GM23338 (cell line): ENCODE measurements at regions not wholly inside any gene's neighbourhood (a gene's known extent, or its start where the extent isn't known, plus 50 kb on each side); places are given as distances from the start of the nearest gene placed in this dataset.

ENCODE experiments used
- ATAC-seq: fragments of 200-7000 bp; cut with Tn5 transposase; 3 replicates; pipeline ENCODE4 v1.9.1; 2020
- DNase-seq: peaks from one replicate; pipeline ENCODE4 v3.0.0-alpha.2; 2015; ENCODE audit warnings: low spot score
- H2AFZ ChIP-seq: fragments of 200-600 bp; sonication (generic); 2 replicates; pipeline ENCODE4 v1.8.0; 2016; ENCODE audit warnings: antibody characterized with exemption, mild to moderate bottlenecking, moderate library complexity
- H3F3A ChIP-seq: fragments of 200-600 bp; sonication (generic); replicated peaks from 2 replicates; pipeline ENCODE4 v1.8.0; 2017; ENCODE audit warnings: antibody characterized with exemption, mixed run types, low read depth
- H3K27ac ChIP-seq: fragments of 200-600 bp; sonication (generic); 2 replicates; pipeline ENCODE4 v1.6.1; 2016; ENCODE audit warnings: low read depth
- H3K27me3 ChIP-seq: fragments of 200-600 bp; sonication (generic); 2 replicates; pipeline ENCODE4 v1.8.0; 2016; ENCODE audit warnings: mild to moderate bottlenecking, mixed run types, moderate library complexity; ENCODE audit not compliant: insufficient read depth
- H3K36me3 ChIP-seq: fragments of 200-600 bp; sonication (generic); 2 replicates; pipeline ENCODE4 v1.8.0; 2016; ENCODE audit warnings: mild to moderate bottlenecking; ENCODE audit not compliant: insufficient read depth
- H3K4me1 ChIP-seq: fragments of 200-600 bp; sonication (generic); 2 replicates; pipeline ENCODE4 v1.8.0; 2016; ENCODE audit warnings: mild to moderate bottlenecking, moderate library complexity; ENCODE audit not compliant: insufficient read depth
- H3K4me2 ChIP-seq: fragments of 200-600 bp; sonication (generic); 2 replicates; pipeline ENCODE4 v1.7.1; 2017; ENCODE audit warnings: mixed run types
- H3K4me3 ChIP-seq: fragments of 200-600 bp; sonication (generic); 2 replicates; pipeline ENCODE4 v1.6.1; 2016; ENCODE audit warnings: mixed run types
- H3K79me2 ChIP-seq: fragments of 200-600 bp; sonication (generic); replicated peaks from 2 replicates; pipeline ENCODE4 v1.8.0; 2017; ENCODE audit warnings: mild to moderate bottlenecking; ENCODE audit not compliant: insufficient read depth
- H3K9me2 ChIP-seq: fragments of 200-600 bp; sonication (generic); 2 replicates; pipeline ENCODE4 v1.8.0; 2017; ENCODE audit not compliant: insufficient read depth
- H4K20me1 ChIP-seq: fragments of 200-600 bp; sonication (generic); replicated peaks from 2 replicates; pipeline ENCODE4 v1.8.0; 2017; ENCODE audit warnings: mild to moderate bottlenecking; ENCODE audit not compliant: insufficient read depth
- H3K27ac Mint-ChIP-seq: 2 replicates; pipeline ENCODE4 v1.8.0; 2020; ENCODE audit warnings: inconsistent platforms, mild to moderate bottlenecking, moderate library complexity, mixed read lengths
- H3K27me3 Mint-ChIP-seq: 3 replicates; pipeline ENCODE4 v1.8.0; 2022; ENCODE audit warnings: low read depth, mild to moderate bottlenecking, moderate library complexity, mixed read lengths, inconsistent platforms; ENCODE audit not compliant: insufficient read depth, poor library complexity
- H3K36me3 Mint-ChIP-seq: 3 replicates; pipeline ENCODE4 v1.8.0; 2021; ENCODE audit warnings: low read depth, mild to moderate bottlenecking, inconsistent platforms, moderate library complexity, mixed read lengths
- H3K4me1 Mint-ChIP-seq: 3 replicates; pipeline ENCODE4 v1.8.0; 2020; ENCODE audit warnings: mild to moderate bottlenecking, inconsistent platforms, mixed read lengths
- H3K4me3 Mint-ChIP-seq: 3 replicates; pipeline ENCODE4 v1.8.0; 2021; ENCODE audit warnings: moderate library complexity, mild to moderate bottlenecking, inconsistent platforms, mixed read lengths
- H3K9me3 Mint-ChIP-seq: 3 replicates; pipeline ENCODE4 v1.8.0; 2020; ENCODE audit warnings: moderate library complexity, mild to moderate bottlenecking, inconsistent platforms, mixed read lengths
- CREB1 ChIP-seq: fragments of 250-450 bp; sonication (Bioruptor Pico); IDR thresholded peaks from 2 replicates; pipeline ENCODE4 v1.5.0; 2020; ENCODE audit warnings: low read depth, mild to moderate bottlenecking, moderate library complexity
- EZH2 ChIP-seq: fragments of 200-600 bp; sonication (generic); IDR thresholded peaks from one replicate; pipeline ENCODE4 v1.8.0; 2017; ENCODE audit warnings: antibody characterized with exemption, mild to moderate bottlenecking, low read depth; ENCODE audit not compliant: unreplicated experiment
- EZH2phosphoT487 ChIP-seq: fragments of 200-600 bp; sonication (generic); IDR thresholded peaks from one replicate; pipeline ENCODE4 v1.8.1; 2018; ENCODE audit warnings: antibody characterized with exemption; ENCODE audit not compliant: unreplicated experiment
- JUNB ChIP-seq: IDR thresholded peaks from one replicate; pipeline ENCODE4 v1.6.1; 2016; ENCODE audit warnings: antibody characterized with exemption; ENCODE audit not compliant: unreplicated experiment
- NANOG ChIP-seq: IDR thresholded peaks from 2 replicates; pipeline ENCODE4 v1.6.1; 2016; ENCODE audit warnings: antibody characterized with exemption, borderline replicate concordance
- POLR2AphosphoS5 ChIP-seq: IDR thresholded peaks from 2 replicates; pipeline ENCODE4 v1.6.1; 2016; ENCODE audit warnings: antibody characterized with exemption, low read depth
- STAT1 ChIP-seq: IDR thresholded peaks from one replicate; pipeline ENCODE4 v1.6.1; 2016; ENCODE audit warnings: antibody characterized with exemption; ENCODE audit not compliant: unreplicated experiment
- ZNF114 ChIP-seq: fragments of 250-450 bp; sonication (Bioruptor Pico); IDR thresholded peaks from 2 replicates; pipeline ENCODE4 v1.5.0; 2020; ENCODE audit warnings: mild to moderate bottlenecking, moderate library complexity
- ZNF331 ChIP-seq: fragments of 250-450 bp; sonication (Bioruptor Pico); IDR thresholded peaks from 2 replicates; pipeline ENCODE4 v1.5.0; 2020; ENCODE audit warnings: low read depth, mild to moderate bottlenecking, moderate library complexity
- ZNF462 ChIP-seq: fragments of 250-450 bp; sonication (Bioruptor Pico); IDR thresholded peaks from 2 replicates; pipeline ENCODE4 v1.5.0; 2020; ENCODE audit warnings: mild to moderate bottlenecking, moderate library complexity
- TF ChIP-seq, protein P1 (sequence below): IDR thresholded peaks from 2 replicates; pipeline ENCODE4 v1.6.1; 2016; ENCODE audit warnings: antibody characterized with exemption
- TF ChIP-seq, protein P2 (sequence below), 2 experiments: fragments of 200-600 bp in 1 of 2; sonication (generic) in 1 of 2; conservative IDR thresholded peaks; 2 replicates each; pipeline versions ENCODE4 v1.5.1 to v1.6.1; 2016 to 2017; ENCODE audit warnings: antibody characterized with exemption in 2 of 2, low read depth in 2 of 2, mild to moderate bottlenecking in 2 of 2, moderate library complexity in 1 of 2
- TF ChIP-seq, protein P3 (sequence below): IDR thresholded peaks from one replicate; pipeline ENCODE4 v1.6.1; 2018; ENCODE audit warnings: antibody characterized with exemption; ENCODE audit not compliant: unreplicated experiment

DNA sequence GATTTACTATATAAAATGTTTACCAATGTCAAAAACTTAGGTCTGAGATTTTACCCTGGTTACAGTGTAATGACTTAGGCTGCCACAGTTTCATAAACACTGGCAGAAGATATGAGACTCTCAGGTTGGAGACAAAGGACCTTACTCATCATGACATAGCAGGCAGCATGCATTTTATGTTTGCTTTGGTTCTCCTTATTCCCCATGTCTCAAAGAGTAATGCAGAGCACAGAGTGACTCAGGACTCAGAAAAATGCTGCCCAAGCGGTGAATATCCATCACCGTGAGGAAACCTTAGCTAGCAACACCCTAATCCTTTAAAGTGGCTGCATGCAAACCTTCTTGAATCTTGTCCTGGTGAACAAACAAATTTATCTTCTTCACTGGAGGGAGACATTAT is 112.1 kb upstream of the EYS start (continued):
- no peak for TF ChIP-seq JUNB
- no peak for TF ChIP-seq STAT1
- TF ChIP-seq EZH2: no peak
- no peak for TF ChIP-seq ZNF114 (CRISPR knock-in tag)
- TF ChIP-seq NANOG: no peak
- TF ChIP-seq ZNF331 (CRISPR knock-in tag): no peak
- TF ChIP-seq CREB1 (CRISPR knock-in tag): no peak

DNA sequence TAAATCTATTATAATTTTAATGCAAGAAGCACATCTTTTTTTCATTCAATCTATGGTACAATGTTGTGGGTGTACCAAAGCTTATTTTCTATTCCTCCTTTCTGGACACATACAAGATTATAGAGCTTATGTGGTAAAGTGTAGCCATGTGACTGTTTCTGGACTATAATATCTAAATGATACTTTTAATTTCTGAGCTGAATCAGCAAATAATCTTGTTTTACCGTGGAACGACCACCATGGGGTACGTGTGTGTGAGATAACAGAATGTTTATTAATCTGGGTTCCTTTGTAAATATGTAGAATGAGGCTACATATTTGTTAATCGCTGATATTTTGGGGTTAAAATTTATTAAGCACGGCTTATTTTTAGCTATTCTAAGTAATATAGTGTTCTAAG is 111.5 kb upstream of the EYS start:
- H3K9me2 ChIP-seq: no peaks in the 10 kb centered on the region
- H2AFZ ChIP-seq: no peak overlapping the region

More for the DNA sequence above, 111.5 kb upstream of the EYS start:
- H3K4me3 Mint-ChIP-seq: no peak overlapping the region
- Histone ChIP-seq H3K36me3 (no peaks in the 10 kb centered on the region), H3K4me1 (no peaks in the 10 kb centered on the region), H3K4me3 (no peak overlapping the region), H3F3A (no peaks in the 10 kb centered on the region), H3K79me2 (no peaks in the 10 kb centered on the region), H3K27me3 (no peaks in the 10 kb centered on the region), H3K4me2 (no peak overlapping the region), H3K27ac (no peak overlapping the region), H4K20me1 (no peaks in the 10 kb centered on the region)
- H3K9me3 Mint-ChIP-seq: peaks cover 12% of the 10 kb centered on the region; the same call in 2 of the 3 replicates
- no peak for TF ChIP-seq EZH2
- no peak for TF ChIP-seq POLR2AphosphoS5
- no peak for TF ChIP-seq JUNB
- no peak for TF ChIP-seq ZNF331 (CRISPR knock-in tag)
- TF ChIP-seq, protein P1, sequence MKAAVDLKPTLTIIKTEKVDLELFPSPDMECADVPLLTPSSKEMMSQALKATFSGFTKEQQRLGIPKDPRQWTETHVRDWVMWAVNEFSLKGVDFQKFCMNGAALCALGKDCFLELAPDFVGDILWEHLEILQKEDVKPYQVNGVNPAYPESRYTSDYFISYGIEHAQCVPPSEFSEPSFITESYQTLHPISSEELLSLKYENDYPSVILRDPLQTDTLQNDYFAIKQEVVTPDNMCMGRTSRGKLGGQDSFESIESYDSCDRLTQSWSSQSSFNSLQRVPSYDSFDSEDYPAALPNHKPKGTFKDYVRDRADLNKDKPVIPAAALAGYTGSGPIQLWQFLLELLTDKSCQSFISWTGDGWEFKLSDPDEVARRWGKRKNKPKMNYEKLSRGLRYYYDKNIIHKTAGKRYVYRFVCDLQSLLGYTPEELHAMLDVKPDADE: no peak
- TF ChIP-seq, protein P2, sequence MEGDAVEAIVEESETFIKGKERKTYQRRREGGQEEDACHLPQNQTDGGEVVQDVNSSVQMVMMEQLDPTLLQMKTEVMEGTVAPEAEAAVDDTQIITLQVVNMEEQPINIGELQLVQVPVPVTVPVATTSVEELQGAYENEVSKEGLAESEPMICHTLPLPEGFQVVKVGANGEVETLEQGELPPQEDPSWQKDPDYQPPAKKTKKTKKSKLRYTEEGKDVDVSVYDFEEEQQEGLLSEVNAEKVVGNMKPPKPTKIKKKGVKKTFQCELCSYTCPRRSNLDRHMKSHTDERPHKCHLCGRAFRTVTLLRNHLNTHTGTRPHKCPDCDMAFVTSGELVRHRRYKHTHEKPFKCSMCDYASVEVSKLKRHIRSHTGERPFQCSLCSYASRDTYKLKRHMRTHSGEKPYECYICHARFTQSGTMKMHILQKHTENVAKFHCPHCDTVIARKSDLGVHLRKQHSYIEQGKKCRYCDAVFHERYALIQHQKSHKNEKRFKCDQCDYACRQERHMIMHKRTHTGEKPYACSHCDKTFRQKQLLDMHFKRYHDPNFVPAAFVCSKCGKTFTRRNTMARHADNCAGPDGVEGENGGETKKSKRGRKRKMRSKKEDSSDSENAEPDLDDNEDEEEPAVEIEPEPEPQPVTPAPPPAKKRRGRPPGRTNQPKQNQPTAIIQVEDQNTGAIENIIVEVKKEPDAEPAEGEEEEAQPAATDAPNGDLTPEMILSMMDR (conservative IDR thresholded peaks at IDR 0.05; ENCODE audit: low read depth in 2 of 2): no peak
- TF ChIP-seq ZNF462 (CRISPR knock-in tag): no peak
- TF ChIP-seq EZH2phosphoT487: no peak
- TF ChIP-seq, protein P3, sequence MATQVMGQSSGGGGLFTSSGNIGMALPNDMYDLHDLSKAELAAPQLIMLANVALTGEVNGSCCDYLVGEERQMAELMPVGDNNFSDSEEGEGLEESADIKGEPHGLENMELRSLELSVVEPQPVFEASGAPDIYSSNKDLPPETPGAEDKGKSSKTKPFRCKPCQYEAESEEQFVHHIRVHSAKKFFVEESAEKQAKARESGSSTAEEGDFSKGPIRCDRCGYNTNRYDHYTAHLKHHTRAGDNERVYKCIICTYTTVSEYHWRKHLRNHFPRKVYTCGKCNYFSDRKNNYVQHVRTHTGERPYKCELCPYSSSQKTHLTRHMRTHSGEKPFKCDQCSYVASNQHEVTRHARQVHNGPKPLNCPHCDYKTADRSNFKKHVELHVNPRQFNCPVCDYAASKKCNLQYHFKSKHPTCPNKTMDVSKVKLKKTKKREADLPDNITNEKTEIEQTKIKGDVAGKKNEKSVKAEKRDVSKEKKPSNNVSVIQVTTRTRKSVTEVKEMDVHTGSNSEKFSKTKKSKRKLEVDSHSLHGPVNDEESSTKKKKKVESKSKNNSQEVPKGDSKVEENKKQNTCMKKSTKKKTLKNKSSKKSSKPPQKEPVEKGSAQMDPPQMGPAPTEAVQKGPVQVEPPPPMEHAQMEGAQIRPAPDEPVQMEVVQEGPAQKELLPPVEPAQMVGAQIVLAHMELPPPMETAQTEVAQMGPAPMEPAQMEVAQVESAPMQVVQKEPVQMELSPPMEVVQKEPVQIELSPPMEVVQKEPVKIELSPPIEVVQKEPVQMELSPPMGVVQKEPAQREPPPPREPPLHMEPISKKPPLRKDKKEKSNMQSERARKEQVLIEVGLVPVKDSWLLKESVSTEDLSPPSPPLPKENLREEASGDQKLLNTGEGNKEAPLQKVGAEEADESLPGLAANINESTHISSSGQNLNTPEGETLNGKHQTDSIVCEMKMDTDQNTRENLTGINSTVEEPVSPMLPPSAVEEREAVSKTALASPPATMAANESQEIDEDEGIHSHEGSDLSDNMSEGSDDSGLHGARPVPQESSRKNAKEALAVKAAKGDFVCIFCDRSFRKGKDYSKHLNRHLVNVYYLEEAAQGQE: no peak
- TF ChIP-seq CREB1 (CRISPR knock-in tag): no peak
- TF ChIP-seq ZNF114 (CRISPR knock-in tag): no peak
- no peak for TF ChIP-seq NANOG
- H3K4me1 Mint-ChIP-seq: peaks cover 2% of the 10 kb centered on the region; the same call in 1 of the 3 replicates
- DNase-seq (no peak), ATAC-seq (no peak)
- no peak overlapping the region for H3K27ac Mint-ChIP-seq
- H3K36me3 Mint-ChIP-seq: 0 out of 3 replicates have a peak, but pooled peaks cover 5% of the 10 kb centered on the region
- no peaks in the 10 kb centered on the region for H3K27me3 Mint-ChIP-seq
